ENCODE measurements at regions not wholly inside any gene's neighbourhood (a gene's known extent, or its start where the extent isn't known, plus 50 kb on each side); places are given as distances from the start of the nearest gene placed in this dataset.

GRCh38 chr18:11237066-11237465 is 87.7 kb upstream of the PIEZO2 start:
- TF ChIP-seq, protein P1, sequence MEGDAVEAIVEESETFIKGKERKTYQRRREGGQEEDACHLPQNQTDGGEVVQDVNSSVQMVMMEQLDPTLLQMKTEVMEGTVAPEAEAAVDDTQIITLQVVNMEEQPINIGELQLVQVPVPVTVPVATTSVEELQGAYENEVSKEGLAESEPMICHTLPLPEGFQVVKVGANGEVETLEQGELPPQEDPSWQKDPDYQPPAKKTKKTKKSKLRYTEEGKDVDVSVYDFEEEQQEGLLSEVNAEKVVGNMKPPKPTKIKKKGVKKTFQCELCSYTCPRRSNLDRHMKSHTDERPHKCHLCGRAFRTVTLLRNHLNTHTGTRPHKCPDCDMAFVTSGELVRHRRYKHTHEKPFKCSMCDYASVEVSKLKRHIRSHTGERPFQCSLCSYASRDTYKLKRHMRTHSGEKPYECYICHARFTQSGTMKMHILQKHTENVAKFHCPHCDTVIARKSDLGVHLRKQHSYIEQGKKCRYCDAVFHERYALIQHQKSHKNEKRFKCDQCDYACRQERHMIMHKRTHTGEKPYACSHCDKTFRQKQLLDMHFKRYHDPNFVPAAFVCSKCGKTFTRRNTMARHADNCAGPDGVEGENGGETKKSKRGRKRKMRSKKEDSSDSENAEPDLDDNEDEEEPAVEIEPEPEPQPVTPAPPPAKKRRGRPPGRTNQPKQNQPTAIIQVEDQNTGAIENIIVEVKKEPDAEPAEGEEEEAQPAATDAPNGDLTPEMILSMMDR (IDR thresholded peaks at IDR 0.05): no peak
- no peak for TF ChIP-seq POLR2A (IDR thresholded peaks at IDR 0.05)
- no peak for TF ChIP-seq EP300 (IDR thresholded peaks at IDR 0.05)

Data from ovary (tissue), 3 donors.